Spleen (tissue), 11 donors: ENCODE measurements at regions not wholly inside any gene's neighbourhood (a gene's known extent, or its start where the extent isn't known, plus 50 kb on each side); places are given as distances from the start of the nearest gene placed in this dataset.

Experiments used
- DNase-seq: peaks from one replicate; pipeline ENCODE4 v3.0.0-alpha.2; 2020
- H3K27ac ChIP-seq, 8 donors: fragments of 200-600 bp; sonication (generic) in 7 of 8; 1 replicate in 4 of 8; 2 replicates in 4 of 8; pipeline versions ENCODE4 v1.5.0 to v1.8.0; 2016 to 2021; ENCODE audit warnings: inconsistent platforms in 4 of 8, mild to moderate bottlenecking in 4 of 8, moderate library complexity in 1 of 8
- H3K27me3 ChIP-seq, 7 donors: fragments of 200-600 bp; sonication (generic) in 6 of 7; replicated peaks in 1 of 7; 1 replicate in 4 of 7; 2 replicates in 3 of 7; pipeline versions ENCODE4 v1.5.0 to v1.8.0; 2016 to 2021; ENCODE audit warnings: inconsistent platforms in 3 of 7, mild to moderate bottlenecking in 1 of 7
- H3K36me3 ChIP-seq, 6 donors: fragments of 200-600 bp; sonication (generic) in 5 of 6; 1 replicate in 4 of 6; 2 replicates in 2 of 6; pipeline versions ENCODE4 v1.5.0 to v1.8.0; 2016 to 2021; ENCODE audit warnings: inconsistent platforms in 2 of 6
- H3K4me1 ChIP-seq, 6 donors: fragments of 200-600 bp; sonication (generic) in 5 of 6; 1 replicate in 3 of 6; 2 replicates in 3 of 6; pipeline versions ENCODE4 v1.5.0 to v1.8.0; 2016 to 2021; ENCODE audit warnings: inconsistent platforms in 3 of 6
- H3K4me3 ChIP-seq, 8 donors: fragments of 200-600 bp; sonication (generic) in 7 of 8; 1 replicate in 4 of 8; 2 replicates in 4 of 8; pipeline versions ENCODE4 v1.5.0 to v1.8.0; 2016 to 2021; ENCODE audit warnings: inconsistent platforms in 4 of 8, mild to moderate bottlenecking in 4 of 8, moderate library complexity in 2 of 8
- H3K9me3 ChIP-seq, 8 donors: fragments of 200-600 bp; sonication (generic) in 7 of 8; 1 replicate in 4 of 8; 2 replicates in 4 of 8; pipeline versions ENCODE4 v1.5.0 to v1.8.0; 2016 to 2021; ENCODE audit warnings: inconsistent platforms in 4 of 8
- POLR2A ChIP-seq, 3 donors: fragments of 450-650 bp; IDR thresholded peaks; one replicate each; pipeline ENCODE4 v1.5.1; 2017; ENCODE audit warnings: antibody characterized with exemption in 3 of 3, mild to moderate bottlenecking in 1 of 3
- POLR2AphosphoS5 ChIP-seq, 3 donors: sonication (generic); formaldehyde crosslinking; IDR thresholded peaks; one replicate each; pipeline ENCODE4 v1.5.1; 2017; ENCODE audit warnings: antibody characterized with exemption in 3 of 3
- WGBS, 5 donors: extraction: QIAGEN DNeasy Blood & Tissue Kit in 3 of 5; methylation state at CpG; one replicate each; pipeline versions ENCODE4 v1.1.5 to v1.1.7; 2013 to 2018; 5-methylcytosine and 5-hydroxymethylcytosine counted together
- intact Hi-C: fragments of 100-400 bp; cut with DNase I; formaldehyde crosslinking; loops from one replicate; pipeline ENCODE4 v1.15.0; 2023; ENCODE audit warnings: low total_unique reads
- TF ChIP-seq, protein P1 (sequence below), 11 experiments: fragments of 200-600 bp in 7 of 11; fragments of 450-650 bp in 4 of 11; sonication (generic) in 4 of 11; IDR thresholded peaks in 8 of 11; conservative IDR thresholded peaks in 3 of 11; 1 replicate in 7 of 11; 2 replicates in 4 of 11; pipeline versions ENCODE4 v1.4.0 to v1.8.0; 2016 to 2021; ENCODE audit warnings: antibody characterized with exemption in 11 of 11, inconsistent platforms in 4 of 11, mild to moderate bottlenecking in 1 of 11
- donor health status: healthy with polysubstance abuse.
- donor health status: DM: no; HTN: no; CAD: no; lungs with moderate emphysema.
- donor health status: DM: no; HTN: no; CAD: no.
- donor health status: Bipolar disorder and iron deficiency.
- donor health status: healthy.
- donor health status: DM: no; HTN: no; CAD: no.
- donor health status: DM: yes; HTN: yes; CAD: no.

DNA sequence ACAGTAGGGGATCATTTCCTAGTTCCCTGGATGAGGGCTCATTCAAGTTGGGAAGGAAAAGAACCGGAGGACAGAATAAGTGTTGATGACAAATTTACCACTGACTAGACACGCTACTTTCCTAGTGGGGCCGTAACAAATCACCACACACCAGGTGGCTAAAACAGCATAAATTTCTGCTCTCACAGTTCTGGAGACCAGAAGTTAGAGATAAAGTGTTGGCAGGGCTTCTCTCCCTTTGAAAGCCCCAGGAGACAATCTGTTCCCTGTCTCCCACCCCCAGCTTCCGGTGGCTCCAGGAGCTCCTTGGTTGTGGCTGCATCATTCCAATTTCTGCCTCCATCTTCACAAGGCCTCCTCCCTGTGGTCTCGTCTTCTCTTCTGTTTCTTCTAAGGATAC is 65.4 kb upstream of the ARGLU1 start:
- H3K4me1 ChIP-seq: no peaks in the 10 kb centered on the region
- WGBS, 5 donors: 82 to 91% (median 89%) methylated on average over 5 of the region's 5 CpGs
- DNase-seq: no peak
- no peak overlapping the region for H3K4me3 ChIP-seq
- H3K27me3 ChIP-seq: no peaks in the 10 kb centered on the region
- TF ChIP-seq POLR2AphosphoS5 (IDR thresholded peaks at IDR 0.05) (no peak), POLR2A (IDR thresholded peaks at IDR 0.05) (no peak)
- TF ChIP-seq, protein P1, sequence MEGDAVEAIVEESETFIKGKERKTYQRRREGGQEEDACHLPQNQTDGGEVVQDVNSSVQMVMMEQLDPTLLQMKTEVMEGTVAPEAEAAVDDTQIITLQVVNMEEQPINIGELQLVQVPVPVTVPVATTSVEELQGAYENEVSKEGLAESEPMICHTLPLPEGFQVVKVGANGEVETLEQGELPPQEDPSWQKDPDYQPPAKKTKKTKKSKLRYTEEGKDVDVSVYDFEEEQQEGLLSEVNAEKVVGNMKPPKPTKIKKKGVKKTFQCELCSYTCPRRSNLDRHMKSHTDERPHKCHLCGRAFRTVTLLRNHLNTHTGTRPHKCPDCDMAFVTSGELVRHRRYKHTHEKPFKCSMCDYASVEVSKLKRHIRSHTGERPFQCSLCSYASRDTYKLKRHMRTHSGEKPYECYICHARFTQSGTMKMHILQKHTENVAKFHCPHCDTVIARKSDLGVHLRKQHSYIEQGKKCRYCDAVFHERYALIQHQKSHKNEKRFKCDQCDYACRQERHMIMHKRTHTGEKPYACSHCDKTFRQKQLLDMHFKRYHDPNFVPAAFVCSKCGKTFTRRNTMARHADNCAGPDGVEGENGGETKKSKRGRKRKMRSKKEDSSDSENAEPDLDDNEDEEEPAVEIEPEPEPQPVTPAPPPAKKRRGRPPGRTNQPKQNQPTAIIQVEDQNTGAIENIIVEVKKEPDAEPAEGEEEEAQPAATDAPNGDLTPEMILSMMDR (IDR thresholded peaks at IDR 0.05 in 8 of 11, conservative IDR thresholded peaks at IDR 0.05 in 3 of 11): no peak
- intact Hi-C loops: no loop called here
- H3K9me3 ChIP-seq: no peaks in the 10 kb centered on the region
- no peak overlapping the region for H3K27ac ChIP-seq
- H3K36me3 ChIP-seq: no peaks in the 10 kb centered on the region

DNA sequence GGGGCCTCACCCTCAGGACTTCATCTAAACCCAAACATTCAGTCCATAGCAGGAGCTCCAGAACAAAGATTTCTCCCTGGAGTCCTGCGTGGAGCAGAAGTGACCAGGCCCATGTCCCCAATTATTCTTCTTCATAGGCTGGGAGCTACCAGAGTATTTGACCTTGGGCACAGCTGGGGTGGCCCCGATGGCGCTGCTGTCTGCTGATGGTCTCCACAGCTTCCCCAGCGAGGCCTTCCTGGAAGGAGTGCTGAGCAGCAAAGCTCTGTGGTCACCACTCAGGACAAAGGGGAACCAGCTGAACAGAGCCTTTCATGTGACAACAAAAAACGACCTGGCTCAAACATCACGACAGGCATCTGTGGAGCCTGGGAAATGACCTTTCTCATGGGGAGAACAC is 62.7 kb upstream of the ARGLU1 start:
- no peak overlapping the region for H3K4me3 ChIP-seq
- TF ChIP-seq, protein P1 (IDR thresholded peaks at IDR 0.05 in 8 of 11, conservative IDR thresholded peaks at IDR 0.05 in 3 of 11): no peak
- TF ChIP-seq POLR2A (IDR thresholded peaks at IDR 0.05) (no peak), POLR2AphosphoS5 (IDR thresholded peaks at IDR 0.05) (no peak)
- no peaks in the 10 kb centered on the region for H3K36me3 ChIP-seq
- H3K4me1 ChIP-seq: no peaks in the 10 kb centered on the region
- no peaks in the 10 kb centered on the region for H3K9me3 ChIP-seq
- H3K27ac ChIP-seq: no peak overlapping the region
- H3K27me3 ChIP-seq: peaks cover 0 to 6% (median 0%) of the 10 kb centered on the region in 7 donors
- no peak for DNase-seq
- intact Hi-C loops: no loop called here
- 39 to 64% (median 47%) methylated on average over 5 to 6 of the region's 6 CpGs for WGBS, 5 donors

DNA sequence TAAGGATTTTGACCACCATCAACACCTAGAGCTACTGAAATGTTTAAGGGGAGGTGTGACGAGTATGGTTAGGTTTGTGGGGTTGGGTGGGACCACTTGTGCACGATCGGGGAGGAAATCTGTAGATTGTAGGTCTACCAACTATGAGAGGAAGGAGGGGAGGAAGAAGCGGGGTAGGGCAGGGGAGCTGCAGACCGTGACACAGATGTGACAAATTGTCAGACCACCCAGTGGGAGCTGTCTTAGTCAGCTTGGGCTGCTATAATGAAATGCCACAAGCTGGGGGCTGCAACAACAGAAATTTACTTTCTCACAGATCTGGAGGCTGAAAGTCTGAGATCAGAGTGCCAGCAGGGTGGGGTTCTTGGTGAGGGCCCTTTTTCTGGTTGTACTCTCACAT is 62.2 kb upstream of the ARGLU1 start:
- no peaks in the 10 kb centered on the region for H3K4me1 ChIP-seq
- no peaks in the 10 kb centered on the region for H3K36me3 ChIP-seq
- H3K9me3 ChIP-seq: no peaks in the 10 kb centered on the region
- DNase-seq: no peak
- WGBS, 5 donors: 57 to 73% (median 65%) methylated on average over 5 of the region's 5 CpGs
- TF ChIP-seq, protein P1 (IDR thresholded peaks at IDR 0.05 in 8 of 11, conservative IDR thresholded peaks at IDR 0.05 in 3 of 11): no peak
- TF ChIP-seq POLR2A (IDR thresholded peaks at IDR 0.05): no peak
- no peak for TF ChIP-seq POLR2AphosphoS5 (IDR thresholded peaks at IDR 0.05)
- intact Hi-C loops: no loop called here
- no peak overlapping the region for H3K27ac ChIP-seq
- peaks cover 0 to 6% (median 0%) of the 10 kb centered on the region in 7 donors for H3K27me3 ChIP-seq
- no peak overlapping the region for H3K4me3 ChIP-seq

DNA sequence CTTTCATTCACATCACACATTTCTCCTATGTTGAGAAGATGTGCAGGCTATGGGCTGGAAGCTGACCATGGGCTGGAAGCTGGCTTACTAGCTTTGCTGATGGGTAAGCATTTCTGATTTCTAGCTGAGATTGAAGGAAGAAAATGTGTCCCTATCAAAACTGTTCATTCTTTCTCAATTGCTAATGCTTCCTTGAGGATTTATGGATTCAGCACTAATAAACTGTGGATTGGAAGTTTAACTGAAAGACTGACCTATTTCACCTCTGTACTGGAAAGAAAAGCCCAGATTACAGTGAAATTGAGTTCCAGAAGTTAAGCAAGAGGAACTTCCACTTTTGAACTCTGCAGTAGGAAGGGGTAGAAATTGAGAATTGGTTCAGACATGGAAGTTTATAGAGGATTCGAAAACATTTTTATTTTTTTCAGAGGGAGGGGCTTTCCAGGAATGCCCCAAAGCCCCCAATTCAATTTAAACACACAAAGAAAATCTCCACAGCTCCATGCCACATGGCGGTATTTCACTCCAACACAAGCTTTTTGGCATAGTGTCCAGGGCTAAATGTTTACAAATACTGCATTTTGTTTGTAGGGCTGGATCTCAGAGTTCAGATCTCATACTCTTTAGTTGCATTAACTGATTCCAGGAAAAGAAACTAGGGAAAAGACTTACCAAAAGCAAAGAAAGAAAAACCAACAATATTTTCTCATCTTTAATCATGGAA is 61.2 kb upstream of the ARGLU1 start:
- H3K36me3 ChIP-seq: no peaks in the 10 kb centered on the region
- no peaks in the 10 kb centered on the region for H3K9me3 ChIP-seq
- no peak for DNase-seq
- peaks cover 0 to 10% (median 0%) of the 10 kb centered on the region in 7 donors for H3K27me3 ChIP-seq
- no peak overlapping the region for H3K27ac ChIP-seq
- intact Hi-C loops: no loop called here
- TF ChIP-seq POLR2AphosphoS5 (IDR thresholded peaks at IDR 0.05): no peak
- TF ChIP-seq, protein P1 (IDR thresholded peaks at IDR 0.05 in 8 of 11, conservative IDR thresholded peaks at IDR 0.05 in 3 of 11): no peak
- no peak for TF ChIP-seq POLR2A (IDR thresholded peaks at IDR 0.05)
- no peak overlapping the region for H3K4me3 ChIP-seq
- no peaks in the 10 kb centered on the region for H3K4me1 ChIP-seq
- WGBS, 5 donors: 70 to 85% (median 76%) methylated on average over 2 of the region's 2 CpGs
